HG02884 (cell line): ENCODE measurements at regions not wholly inside any gene's neighbourhood (a gene's known extent, or its start where the extent isn't known, plus 50 kb on each side); places are given as distances from the start of the nearest gene placed in this dataset.

Experiments used
- ATAC-seq: cut with Tn5 transposase; IDR thresholded peaks from one replicate; pipeline ENCODE4 v1.9.1; 2021; ENCODE audit warnings: mild to moderate bottlenecking, moderate library complexity; ENCODE audit not compliant: unreplicated experiment

DNA sequence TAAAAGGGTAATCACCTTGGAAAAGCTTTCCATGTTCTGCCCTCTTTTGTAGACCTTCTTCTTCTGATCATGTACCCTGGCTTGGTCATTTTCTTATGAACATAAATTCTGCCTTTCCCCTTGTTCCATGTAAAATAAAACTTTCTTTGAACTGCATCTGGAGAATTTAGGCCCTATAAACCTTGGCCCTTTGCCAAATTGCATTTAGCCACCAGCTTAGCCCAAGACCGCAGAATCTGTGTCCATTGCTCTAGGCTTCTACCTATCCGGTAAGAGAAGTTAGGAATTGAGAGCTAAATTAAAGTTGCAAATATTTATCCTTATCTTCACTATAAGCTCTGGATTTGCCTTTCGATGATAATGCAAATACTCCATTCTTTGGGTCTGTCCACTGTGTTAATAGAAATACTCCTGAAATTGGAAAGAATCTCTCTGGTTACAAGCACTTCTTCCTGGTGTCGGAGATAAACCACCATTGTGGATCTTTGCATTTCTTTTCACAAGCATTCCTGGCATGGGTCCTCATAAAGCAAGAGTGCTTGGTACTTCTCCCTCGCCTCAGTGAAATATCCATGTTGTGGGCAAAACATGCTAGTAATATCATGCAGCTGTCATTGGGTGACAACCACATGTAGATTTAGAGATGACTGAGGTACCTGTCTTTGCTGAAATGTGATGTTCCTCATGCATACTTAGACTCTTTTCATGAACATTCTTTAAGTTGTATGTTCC is 698.0 kb upstream of the WWC1 start:
- no peak for ATAC-seq

DNA sequence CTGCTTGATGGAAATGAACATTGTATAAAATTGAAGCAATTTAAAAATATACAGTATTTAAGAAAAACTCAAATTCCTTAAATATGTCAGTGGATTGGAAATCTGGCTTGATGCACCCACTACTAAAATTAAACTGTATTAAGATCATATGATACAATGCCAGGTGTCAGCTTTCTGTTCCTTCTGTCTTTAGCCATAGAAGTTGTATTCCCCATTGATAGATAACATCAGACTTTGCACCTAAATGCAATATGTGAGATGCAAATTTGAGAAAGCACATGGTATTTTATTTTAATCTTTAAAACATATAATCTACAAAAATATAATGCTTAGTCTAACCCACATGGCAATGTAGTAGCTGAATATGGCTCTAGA is 697.4 kb upstream of the WWC1 start:
- no peak for ATAC-seq

DNA sequence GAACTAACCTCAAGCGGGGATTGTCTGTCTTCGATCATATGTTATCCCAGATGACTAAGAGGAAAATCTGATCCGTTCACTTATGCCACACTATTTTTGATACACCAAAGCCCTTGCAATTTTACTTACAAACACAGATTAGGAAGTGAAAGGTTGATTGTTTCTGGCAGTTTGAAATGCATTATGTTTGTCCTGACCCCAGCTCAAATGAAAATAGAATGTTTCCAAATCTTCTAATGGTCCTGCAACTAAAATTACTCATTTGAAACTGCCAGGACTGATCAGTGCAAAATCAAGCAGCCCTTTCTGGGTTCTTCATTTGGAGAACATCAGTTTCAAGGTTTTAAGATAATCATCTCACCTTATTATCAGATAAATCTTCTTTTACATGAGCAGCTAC is 696.7 kb upstream of the WWC1 start:
- ATAC-seq: no peak

- ATAC-seq: no peak
Observed at GRCh38 chr5:167595196-167595595, 696.2 kb upstream of the WWC1 start.

DNA sequence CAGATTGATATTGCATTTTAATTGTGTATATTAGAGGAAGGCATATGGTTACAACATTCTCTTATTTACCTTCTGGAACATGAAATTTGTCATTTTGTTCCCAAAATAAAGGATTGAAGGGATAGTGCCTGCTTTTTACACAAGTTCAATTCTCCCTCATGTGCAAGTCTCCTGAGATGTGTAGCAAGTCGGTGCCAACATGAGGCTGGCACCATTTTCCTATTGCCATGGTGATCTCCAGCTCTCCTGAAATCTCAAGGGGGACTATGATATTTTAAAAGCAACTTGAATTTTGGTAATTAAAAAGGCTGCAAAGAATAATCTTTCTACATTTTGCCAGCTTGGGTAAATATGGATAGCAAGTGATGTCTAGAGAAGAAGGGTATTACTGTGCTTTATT is 693.3 kb upstream of the WWC1 start:
- ATAC-seq: no peak

- ATAC-seq: no peak
Observed at GRCh38 chr5:167602067-167602466, 689.4 kb upstream of the WWC1 start.

- no peak for ATAC-seq
Observed at GRCh38 chr5:167603135-167603534, 688.3 kb upstream of the WWC1 start.

DNA sequence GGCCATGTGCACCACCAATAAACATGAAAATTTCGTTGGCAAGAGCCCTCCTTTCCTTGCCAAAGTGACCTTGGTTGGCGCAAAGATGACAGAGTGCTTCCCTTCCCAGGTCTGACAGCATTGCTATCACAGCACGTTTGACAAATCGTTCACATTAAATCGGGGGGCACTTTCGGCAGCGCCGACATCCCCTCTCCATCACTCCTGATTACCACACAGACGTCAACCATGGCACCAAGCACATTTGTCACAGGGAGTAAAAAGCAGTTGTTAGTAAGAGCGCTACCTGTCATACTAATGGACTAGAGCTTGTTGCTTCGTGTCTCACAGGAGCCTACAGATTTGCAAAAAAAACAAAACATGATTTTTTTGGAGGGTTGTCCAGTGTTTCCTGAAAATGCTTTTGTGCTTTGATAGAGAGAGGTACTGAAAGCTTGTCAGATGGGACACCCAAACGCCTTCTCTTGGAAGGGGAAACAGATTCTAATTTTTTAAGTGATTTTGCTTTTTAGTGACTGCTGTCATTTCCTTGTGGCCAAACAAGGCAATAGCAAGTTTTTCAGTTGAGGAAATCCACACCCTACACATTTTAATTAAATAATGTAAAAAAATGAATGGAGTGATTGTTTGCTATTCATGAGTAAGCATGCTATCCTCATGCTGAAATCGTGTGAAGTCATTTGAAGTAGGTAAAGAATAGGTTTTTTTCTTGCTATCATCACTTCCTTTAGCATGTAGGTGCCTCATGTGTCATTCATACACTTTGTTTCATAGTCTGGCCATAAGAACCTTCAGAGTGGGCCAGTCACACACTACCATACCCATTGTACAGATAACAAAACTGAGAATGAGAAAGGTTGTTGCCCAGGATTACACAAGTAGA is 682.8 kb upstream of the WWC1 start:
- ATAC-seq: no peak

DNA sequence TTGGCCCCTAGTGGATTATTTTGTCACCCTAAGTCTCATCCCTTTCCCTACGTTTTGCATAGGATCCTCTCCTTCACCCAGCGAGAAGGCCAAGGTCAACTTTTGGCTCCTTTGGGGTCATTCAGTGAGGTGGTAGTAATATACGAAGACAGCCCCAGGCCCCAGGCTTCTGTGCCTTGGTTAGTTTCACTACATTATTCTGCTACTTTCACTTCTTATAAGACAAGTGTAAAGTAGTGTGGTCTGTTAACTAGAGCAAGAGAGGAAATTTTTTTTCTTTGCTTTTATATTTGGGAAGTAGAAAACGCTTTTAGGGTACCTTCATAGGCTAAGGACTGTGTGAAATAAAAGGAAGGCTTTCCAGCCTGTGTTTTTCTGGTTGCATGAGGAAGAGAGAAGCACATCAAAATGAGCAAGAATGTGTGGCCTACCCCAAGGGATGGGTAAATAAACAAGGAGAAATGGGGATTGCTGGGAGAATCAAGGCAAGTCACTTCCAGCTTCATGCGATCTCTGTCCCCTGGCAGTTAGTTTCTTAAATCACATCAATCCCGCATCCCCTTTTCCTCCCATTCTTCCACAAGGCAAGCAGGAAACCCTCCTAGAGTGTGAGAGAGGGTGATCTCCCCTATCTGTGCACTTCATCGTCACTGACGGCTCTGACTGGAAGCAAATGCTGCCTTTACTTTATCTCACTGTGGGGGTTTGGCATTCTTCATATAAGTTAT is 677.0 kb upstream of the WWC1 start:
- ATAC-seq: no peak

DNA sequence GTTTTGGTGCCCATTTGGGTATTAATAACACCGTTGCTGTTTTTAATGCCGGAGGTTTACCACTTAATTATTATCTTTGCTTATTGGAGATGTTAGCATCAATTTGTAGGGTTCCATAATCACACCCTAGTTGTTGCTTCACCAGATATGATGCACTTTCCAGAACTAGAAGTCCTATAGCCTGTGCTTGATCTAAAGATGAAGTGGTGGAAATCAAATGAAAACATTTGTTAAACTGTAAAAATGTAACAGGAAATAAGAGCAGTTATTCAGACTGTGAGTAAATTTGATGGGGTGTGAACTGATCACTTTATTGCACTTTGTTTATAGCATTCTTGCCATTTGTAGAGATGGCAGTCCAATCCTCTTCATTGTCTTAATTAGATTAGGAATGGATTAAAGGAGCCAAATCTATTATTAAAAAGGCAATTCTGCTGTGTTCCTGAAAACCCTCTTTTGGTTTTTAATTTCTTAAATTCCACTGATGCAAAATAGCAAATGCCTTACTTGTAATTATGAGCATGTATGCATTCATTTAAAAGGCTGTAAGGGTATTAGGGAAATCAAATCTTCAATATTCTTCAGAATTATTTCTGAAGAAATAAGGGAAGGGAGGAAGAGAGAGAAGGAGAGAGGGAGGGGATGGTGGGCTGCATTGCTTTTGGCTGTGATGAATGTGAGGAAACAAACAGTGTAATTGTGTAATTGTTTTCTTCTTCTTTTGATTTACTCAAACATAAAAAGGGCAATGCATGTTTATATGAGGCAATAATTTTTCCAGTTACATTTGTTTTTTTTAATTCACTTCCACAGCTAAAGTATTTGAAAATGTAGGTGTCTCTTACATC is 675.2 kb upstream of the WWC1 start:
- no peak for ATAC-seq

GRCh38 chr5:167623354-167623753 is 668.1 kb upstream of the WWC1 start:
- no peak for ATAC-seq

- ATAC-seq: no peak
Observed at GRCh38 chr5:167624053-167624452, 667.4 kb upstream of the WWC1 start.

DNA sequence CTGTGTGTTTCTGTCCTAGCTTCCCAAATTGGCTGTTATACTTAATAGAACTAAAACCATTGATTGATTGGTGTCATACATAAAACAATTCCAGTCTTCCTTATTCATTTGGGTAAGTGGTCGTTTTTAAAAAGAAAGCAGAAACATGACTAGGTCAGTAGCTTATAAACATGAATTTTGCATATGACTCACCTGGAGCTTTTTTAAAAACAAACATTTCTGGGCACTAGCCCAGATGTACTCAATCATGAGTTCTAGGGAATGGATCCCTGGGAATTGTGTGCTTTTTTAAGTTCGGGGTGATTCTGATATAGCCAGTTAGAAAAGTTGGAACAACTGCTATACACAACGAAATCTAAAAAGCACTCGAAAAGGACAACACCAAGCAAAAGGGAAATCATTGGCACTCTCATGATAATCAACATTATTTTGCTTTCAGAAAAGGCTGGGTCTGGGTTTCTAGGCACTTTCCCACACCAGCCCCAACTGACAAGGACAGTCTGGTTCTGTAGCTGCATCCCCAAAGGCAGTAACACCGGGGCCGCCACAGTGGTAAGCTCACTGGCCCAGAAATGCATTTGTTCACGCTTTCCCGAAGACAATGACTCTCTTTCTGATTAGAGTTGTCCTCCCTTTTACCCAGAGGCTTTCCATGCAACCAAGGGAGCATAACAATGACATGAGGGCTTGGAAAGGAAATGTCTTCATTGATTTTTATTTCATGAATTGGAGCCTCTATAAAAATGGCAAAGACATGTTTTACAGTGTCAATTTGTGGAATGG is 664.9 kb upstream of the WWC1 start:
- no peak for ATAC-seq

GRCh38 chr5:167629634-167630033 is 661.8 kb upstream of the WWC1 start:
- no peak for ATAC-seq

GRCh38 chr5:167631191-167631590 is 660.3 kb upstream of the WWC1 start:
- ATAC-seq: no peak

- ATAC-seq: no peak
Observed at GRCh38 chr5:167633114-167633513, 658.3 kb upstream of the WWC1 start.

- ATAC-seq: no peak
Observed at GRCh38 chr5:167633931-167634341, 657.5 kb upstream of the WWC1 start.

- no peak for ATAC-seq
Observed at GRCh38 chr5:167634432-167634831, 657.0 kb upstream of the WWC1 start.

GRCh38 chr5:167638816-167639215 is 652.6 kb upstream of the WWC1 start:
- no peak for ATAC-seq

DNA sequence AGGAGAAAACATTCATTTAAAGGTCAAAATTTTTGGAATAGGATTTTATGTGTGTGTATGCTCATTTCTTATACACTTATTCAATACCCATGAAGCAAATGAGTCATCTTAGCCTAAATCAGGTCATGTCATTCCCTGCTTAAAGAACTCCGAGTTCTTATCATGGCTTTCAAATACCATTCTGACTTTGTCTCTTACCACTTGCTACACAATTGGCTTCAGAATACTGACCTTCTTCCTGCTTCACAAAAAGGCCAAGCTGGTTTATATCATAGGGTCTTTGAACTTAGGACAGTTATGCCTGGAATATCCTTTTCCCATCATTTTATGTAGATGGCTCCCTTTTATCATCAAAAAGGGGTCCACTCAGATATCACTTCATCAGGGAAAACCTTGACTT is 652.2 kb upstream of the WWC1 start:
- ATAC-seq: no peak
